OCI-LY7 (cell line): ENCODE measurements at regions not wholly inside any gene's neighbourhood (a gene's known extent, or its start where the extent isn't known, plus 50 kb on each side); places are given as distances from the start of the nearest gene placed in this dataset.

ENCODE experiments used
- BruUV-seq: library from RNA; stranded (reverse); fragments of 400-500 nt; replicated peaks from 2 replicates; lab custom pipeline; 2021; lab: Mats Ljungman, UMichigan
- CTCF ChIA-PET: fragments of 300-600 bp; sonication (Branson Sonifier 250); formaldehyde crosslinking; loops from one replicate; lab custom pipeline; 2022; ENCODE audit warnings: antibody characterized with exemption; ENCODE audit not compliant: unreplicated experiment; lab: Charles Lee
- POLR2A ChIA-PET: fragments of 300-600 bp; sonication (Branson Sonifier 250); formaldehyde crosslinking; loops from one replicate; lab custom pipeline; 2022; ENCODE audit warnings: antibody characterized with exemption; lab: Charles Lee
- DNase-seq: peaks from one replicate; pipeline ENCODE4 v3.0.0-alpha.2; 2015; ENCODE audit warnings: low spot score
- H2AFZ ChIP-seq: fragments of 200-600 bp; sonication (generic), shearing (Covaris generic); 2 replicates; pipeline ENCODE4 v1.6.1; 2014; ENCODE audit warnings: mild to moderate bottlenecking, antibody characterized with exemption, low read length, moderate library complexity
- H3K27ac ChIP-seq: fragments of 200-600 bp; sonication (generic); 2 replicates; pipeline ENCODE4 v1.5.1; 2014; ENCODE audit warnings: mixed run types, low read depth, mild to moderate bottlenecking, moderate library complexity, low read length, inconsistent platforms; ENCODE audit not compliant: poor library complexity, severe bottlenecking
- H3K36me3 ChIP-seq: fragments of 200-600 bp; sonication (generic); 2 replicates; pipeline ENCODE4 v1.6.1; 2014; ENCODE audit warnings: mild to moderate bottlenecking, antibody characterized with exemption, low read length, moderate library complexity, mixed read lengths; ENCODE audit not compliant: insufficient read depth
- H3K4me1 ChIP-seq: fragments of 200-600 bp; sonication (generic); 2 replicates; pipeline ENCODE4 v1.5.1; 2014; ENCODE audit warnings: mild to moderate bottlenecking, low read length; ENCODE audit not compliant: insufficient read depth, poor library complexity, severe bottlenecking
- H3K4me2 ChIP-seq: fragments of 200-600 bp; sonication (generic); 2 replicates; pipeline ENCODE4 v1.6.1; 2014; ENCODE audit warnings: mild to moderate bottlenecking, low read length
- H3K4me3 ChIP-seq: fragments of 200-600 bp; sonication (generic); 2 replicates; pipeline ENCODE4 v1.5.1; 2014; ENCODE audit warnings: mild to moderate bottlenecking, low read depth, low read length; ENCODE audit not compliant: poor library complexity, severe bottlenecking
- H3K79me2 ChIP-seq: fragments of 200-600 bp; sonication (generic); 2 replicates; pipeline ENCODE4 v1.6.1; 2016; ENCODE audit warnings: low read depth, mild to moderate bottlenecking, low read length, moderate library complexity, mixed read lengths; ENCODE audit not compliant: insufficient read depth
- H3K9me2 ChIP-seq: fragments of 200-600 bp; sonication (generic); 2 replicates; pipeline ENCODE4 v1.6.1; 2016; ENCODE audit warnings: mild to moderate bottlenecking, low read length, mixed read lengths; ENCODE audit not compliant: insufficient read depth
- H3K9me3 ChIP-seq: fragments of 200-600 bp; sonication (generic); 2 replicates; pipeline ENCODE4 v1.6.1; 2014; ENCODE audit warnings: mild to moderate bottlenecking, mixed run types, low read length, mixed read lengths
- H4K20me1 ChIP-seq: fragments of 200-600 bp; sonication (generic); 2 replicates; pipeline ENCODE4 v1.6.1; 2014; ENCODE audit warnings: mild to moderate bottlenecking, antibody characterized with exemption, low read length, moderate library complexity, mixed read lengths; ENCODE audit not compliant: insufficient read depth
- CTCF ChIP-seq: fragments of 200-600 bp; sonication (generic); conservative IDR thresholded peaks from 2 replicates; pipeline ENCODE4 v1.5.1; 2014; ENCODE audit warnings: mild to moderate bottlenecking, antibody characterized with exemption, low read length, moderate library complexity, mixed read lengths
- EZH2phosphoT487 ChIP-seq: fragments of 200-600 bp; sonication (generic); IDR thresholded peaks from 2 replicates; pipeline ENCODE4 v1.6.1; 2018; ENCODE audit warnings: low read depth, borderline replicate concordance, mild to moderate bottlenecking, mixed run types, antibody characterized with exemption, low read length, moderate library complexity, mixed read lengths
- intact Hi-C: fragments of 100-400 bp; cut with micrococcal nuclease; formaldehyde crosslinking; loops from one replicate; pipeline ENCODE4 v1.10.0; 2022; ENCODE audit not compliant: unreplicated experiment

DNA sequence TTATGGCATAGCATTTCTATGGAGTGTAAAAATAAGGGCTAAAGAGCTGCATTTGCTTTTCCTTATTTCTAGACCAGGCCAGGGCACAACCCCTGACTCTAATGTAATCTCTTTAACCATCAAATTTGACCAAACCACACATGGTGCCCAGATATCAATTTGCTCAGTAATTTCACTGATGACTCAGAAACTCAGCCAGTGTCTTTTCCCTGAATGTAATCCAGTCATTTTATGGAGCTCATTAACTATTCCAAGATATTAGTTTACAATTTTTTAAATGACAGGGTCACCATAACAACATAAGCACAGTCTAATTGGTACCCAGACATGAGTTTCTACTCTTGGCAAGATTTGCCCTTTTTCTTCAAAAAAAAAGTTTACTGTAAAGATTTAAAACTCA, 270.8 kb upstream of the AGAP1 start:
- Histone ChIP-seq H3K9me2 (no peaks in the 10 kb centered on the region), H3K4me2 (no peak overlapping the region), H3K4me3 (no peak overlapping the region), H3K79me2 (no peaks in the 10 kb centered on the region), H3K36me3 (no peaks in the 10 kb centered on the region), H2AFZ (no peak overlapping the region), H3K27ac (no peak overlapping the region), H4K20me1 (no peaks in the 10 kb centered on the region), H3K4me1 (no peaks in the 10 kb centered on the region), H3K9me3 (no peaks in the 10 kb centered on the region)
- TF ChIP-seq CTCF: no peak
- TF ChIP-seq EZH2phosphoT487: no peak
- POLR2A ChIA-PET: interaction anchor here (0.7 kb wide), 1 partner anchor 192 kb away, joined by 3 read pairs; no protein-coding TSS in a partner anchor
- intact Hi-C loops: no loop called here
- DNase-seq: no peak
- BruUV-seq: no TSS peak
- CTCF ChIA-PET: no interaction called here

DNA sequence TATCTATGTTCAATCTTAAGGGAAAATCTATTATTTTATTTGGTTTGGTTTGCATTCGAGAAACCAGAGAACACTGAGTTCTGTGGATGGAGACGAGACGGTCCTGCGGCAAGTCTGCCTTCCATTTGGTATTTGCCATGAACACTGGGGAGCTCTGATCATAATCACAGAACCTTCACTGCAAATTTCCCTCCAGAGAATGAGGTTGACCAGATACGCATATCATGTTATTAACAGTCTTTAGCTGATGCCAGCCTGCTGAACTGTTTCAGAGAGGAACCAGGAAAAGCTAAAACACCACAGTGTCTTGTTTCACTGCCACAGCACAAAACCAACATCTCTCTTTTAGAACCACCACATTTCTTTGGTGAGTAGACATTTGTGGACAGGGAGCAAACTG, 269.4 kb upstream of the AGAP1 start:
- Histone ChIP-seq H2AFZ (no peak overlapping the region), H3K79me2 (no peaks in the 10 kb centered on the region), H3K27ac (no peak overlapping the region), H3K4me2 (no peak overlapping the region), H3K9me2 (no peaks in the 10 kb centered on the region), H4K20me1 (no peaks in the 10 kb centered on the region), H3K4me3 (no peak overlapping the region), H3K9me3 (no peaks in the 10 kb centered on the region), H3K36me3 (no peaks in the 10 kb centered on the region), H3K4me1 (no peaks in the 10 kb centered on the region)
- no peak for DNase-seq
- ChIA-PET POLR2A (no interaction called here), CTCF (no interaction called here)
- TF ChIP-seq EZH2phosphoT487 (no peak), CTCF (no peak)
- intact Hi-C loops: no loop called here
- BruUV-seq: no TSS peak

GRCh38 chr2:235225261-235225660, 268.6 kb upstream of the AGAP1 start:
- H3K9me2 ChIP-seq: no peaks in the 10 kb centered on the region
- H2AFZ ChIP-seq: no peak overlapping the region
- no peaks in the 10 kb centered on the region for H3K9me3 ChIP-seq
- intact Hi-C loops: no loop called here
- no peaks in the 10 kb centered on the region for H3K79me2 ChIP-seq
- TF ChIP-seq EZH2phosphoT487 (no peak), CTCF (no peak)
- ChIA-PET POLR2A (no interaction called here), CTCF (no interaction called here)
- BruUV-seq: no TSS peak
- no peak overlapping the region for H3K4me3 ChIP-seq
- no peak overlapping the region for H3K4me2 ChIP-seq
- H3K4me1 ChIP-seq: no peaks in the 10 kb centered on the region
- DNase-seq: no peak
- H3K27ac ChIP-seq: no peak overlapping the region
- H4K20me1 ChIP-seq: no peaks in the 10 kb centered on the region
- no peaks in the 10 kb centered on the region for H3K36me3 ChIP-seq
